ENCODE measurements at regions not wholly inside any gene's neighbourhood (a gene's known extent, or its start where the extent isn't known, plus 50 kb on each side); places are given as distances from the start of the nearest gene placed in this dataset.

GRCh38 chr17:27382025-27382424 is 74.2 kb upstream of the KSR1 start:
- TF ChIP-seq CTCF (IDR thresholded peaks at IDR 0.05) (no peak), POLR2A (IDR thresholded peaks at IDR 0.05) (no peak)

Measured in right lobe of liver (tissue), 4 donors.